Activated effector memory CD4-positive, alpha-beta T cell treated with anti-CD3 and anti-CD28 coated beads, Interleukin-2, amount 50 U/mL, for 16 hours (primary cell): ENCODE measurements at regions not wholly inside any gene's neighbourhood (a gene's known extent, or its start where the extent isn't known, plus 50 kb on each side); places are given as distances from the start of the nearest gene placed in this dataset.
A peak's percentile ranks its signal among the peaks of the same experiment; 100 is the strongest.
"Not testable (repeated sequence)": the region's sequence is repeated elsewhere in the genome, so short reads cannot be mapped to it uniquely, and the experiment has no call there.

ENCODE experiments used
- DNase-seq: peaks from one replicate; pipeline ENCODE4 v3.0.0-alpha.2; 2020

GRCh38 chr11:67768001-67768730 lies 93.7 kb upstream of the ALDH3B2 start:
- DNase-seq: not testable (repeated sequence)

GRCh38 chr11:67761211-67761610 lies 86.8 kb upstream of the ALDH3B2 start:
- not testable (repeated sequence) for DNase-seq

- not testable (repeated sequence) for DNase-seq
Observed at GRCh38 chr11:67759321-67759720, 84.9 kb upstream of the ALDH3B2 start.

- not testable (repeated sequence) for DNase-seq
Observed at GRCh38 chr11:67758467-67758866, 84.0 kb upstream of the ALDH3B2 start.

- DNase-seq: not testable (repeated sequence)
Observed at GRCh38 chr11:67758009-67758408, 83.6 kb upstream of the ALDH3B2 start.

GRCh38 chr11:67753820-67754219 lies 79.4 kb upstream of the ALDH3B2 start:
- DNase-seq: not testable (repeated sequence)

- no peak for DNase-seq
Observed at GRCh38 chr11:67745181-67745726, 70.8 kb upstream of the ALDH3B2 start.

GRCh38 chr11:67744231-67744630 lies 69.8 kb upstream of the ALDH3B2 start:
- DNase-seq: not testable (repeated sequence)

- DNase-seq: not testable (repeated sequence)
Observed at GRCh38 chr11:67738231-67738630, 63.8 kb upstream of the ALDH3B2 start.

GRCh38 chr11:67737562-67738080 lies 63.2 kb upstream of the ALDH3B2 start:
- DNase-seq: not testable (repeated sequence)

GRCh38 chr11:67732045-67732787 lies 57.8 kb upstream of the ALDH3B2 start:
- peak; percentile 82 for DNase-seq

- DNase-seq: no peak
Observed at GRCh38 chr11:67731583-67731982, 57.2 kb upstream of the ALDH3B2 start.

- not testable (repeated sequence) for DNase-seq
Observed at GRCh38 chr11:67728163-67728571, 53.7 kb upstream of the ALDH3B2 start.

GRCh38 chr11:67727066-67728040 lies 52.9 kb upstream of the ALDH3B2 start:
- peak; percentile 83 for DNase-seq
